GM23338 (cell line): ENCODE measurements at regions not wholly inside any gene's neighbourhood (a gene's known extent, or its start where the extent isn't known, plus 50 kb on each side); places are given as distances from the start of the nearest gene placed in this dataset.

ENCODE experiments used
- CREB1 ChIP-seq: fragments of 250-450 bp; sonication (Bioruptor Pico); IDR thresholded peaks from 2 replicates; pipeline ENCODE4 v1.5.0; 2020; ENCODE audit warnings: low read depth, mild to moderate bottlenecking, moderate library complexity
- EZH2 ChIP-seq: fragments of 200-600 bp; sonication (generic); IDR thresholded peaks from one replicate; pipeline ENCODE4 v1.8.0; 2017; ENCODE audit warnings: antibody characterized with exemption, mild to moderate bottlenecking, low read depth; ENCODE audit not compliant: unreplicated experiment
- JUNB ChIP-seq: IDR thresholded peaks from one replicate; pipeline ENCODE4 v1.6.1; 2016; ENCODE audit warnings: antibody characterized with exemption; ENCODE audit not compliant: unreplicated experiment
- POLR2AphosphoS5 ChIP-seq: IDR thresholded peaks from 2 replicates; pipeline ENCODE4 v1.6.1; 2016; ENCODE audit warnings: antibody characterized with exemption, low read depth
- ZNF331 ChIP-seq: fragments of 250-450 bp; sonication (Bioruptor Pico); IDR thresholded peaks from 2 replicates; pipeline ENCODE4 v1.5.0; 2020; ENCODE audit warnings: low read depth, mild to moderate bottlenecking, moderate library complexity
- TF ChIP-seq, protein P1 (sequence below), 2 experiments: fragments of 200-600 bp in 1 of 2; sonication (generic) in 1 of 2; conservative IDR thresholded peaks; 2 replicates each; pipeline versions ENCODE4 v1.5.1 to v1.6.1; 2016 to 2017; ENCODE audit warnings: antibody characterized with exemption in 2 of 2, low read depth in 2 of 2, mild to moderate bottlenecking in 2 of 2, moderate library complexity in 1 of 2
- TF ChIP-seq, protein P2 (sequence below): IDR thresholded peaks from one replicate; pipeline ENCODE4 v1.6.1; 2018; ENCODE audit warnings: antibody characterized with exemption; ENCODE audit not compliant: unreplicated experiment

DNA sequence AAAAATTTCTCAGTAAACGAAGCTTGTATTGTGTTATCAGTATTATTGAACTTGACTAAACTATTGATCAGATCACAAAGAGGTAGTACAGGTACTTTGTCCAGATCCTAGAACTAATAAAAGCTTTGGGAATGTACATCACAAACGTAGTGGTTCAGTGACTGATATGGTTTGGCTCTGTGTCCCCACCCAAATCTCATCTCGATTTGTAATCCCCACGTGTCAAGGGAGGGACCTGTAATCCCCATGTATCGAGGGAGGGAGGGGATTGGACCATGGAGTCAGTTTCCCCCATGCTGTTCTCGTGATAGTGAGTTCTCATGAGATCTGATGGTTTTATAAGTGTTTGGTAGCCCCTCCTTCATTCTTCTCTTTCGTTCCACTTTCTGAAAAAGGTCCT is 100.9 kb downstream of the ARRDC3 start:
- TF ChIP-seq POLR2AphosphoS5 (no peak), EZH2 (no peak), JUNB (no peak), ZNF331 (CRISPR knock-in tag) (no peak), CREB1 (CRISPR knock-in tag) (no peak)
- TF ChIP-seq, protein P1, sequence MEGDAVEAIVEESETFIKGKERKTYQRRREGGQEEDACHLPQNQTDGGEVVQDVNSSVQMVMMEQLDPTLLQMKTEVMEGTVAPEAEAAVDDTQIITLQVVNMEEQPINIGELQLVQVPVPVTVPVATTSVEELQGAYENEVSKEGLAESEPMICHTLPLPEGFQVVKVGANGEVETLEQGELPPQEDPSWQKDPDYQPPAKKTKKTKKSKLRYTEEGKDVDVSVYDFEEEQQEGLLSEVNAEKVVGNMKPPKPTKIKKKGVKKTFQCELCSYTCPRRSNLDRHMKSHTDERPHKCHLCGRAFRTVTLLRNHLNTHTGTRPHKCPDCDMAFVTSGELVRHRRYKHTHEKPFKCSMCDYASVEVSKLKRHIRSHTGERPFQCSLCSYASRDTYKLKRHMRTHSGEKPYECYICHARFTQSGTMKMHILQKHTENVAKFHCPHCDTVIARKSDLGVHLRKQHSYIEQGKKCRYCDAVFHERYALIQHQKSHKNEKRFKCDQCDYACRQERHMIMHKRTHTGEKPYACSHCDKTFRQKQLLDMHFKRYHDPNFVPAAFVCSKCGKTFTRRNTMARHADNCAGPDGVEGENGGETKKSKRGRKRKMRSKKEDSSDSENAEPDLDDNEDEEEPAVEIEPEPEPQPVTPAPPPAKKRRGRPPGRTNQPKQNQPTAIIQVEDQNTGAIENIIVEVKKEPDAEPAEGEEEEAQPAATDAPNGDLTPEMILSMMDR (conservative IDR thresholded peaks at IDR 0.05; ENCODE audit: low read depth in 2 of 2): no peak
- TF ChIP-seq, protein P2, sequence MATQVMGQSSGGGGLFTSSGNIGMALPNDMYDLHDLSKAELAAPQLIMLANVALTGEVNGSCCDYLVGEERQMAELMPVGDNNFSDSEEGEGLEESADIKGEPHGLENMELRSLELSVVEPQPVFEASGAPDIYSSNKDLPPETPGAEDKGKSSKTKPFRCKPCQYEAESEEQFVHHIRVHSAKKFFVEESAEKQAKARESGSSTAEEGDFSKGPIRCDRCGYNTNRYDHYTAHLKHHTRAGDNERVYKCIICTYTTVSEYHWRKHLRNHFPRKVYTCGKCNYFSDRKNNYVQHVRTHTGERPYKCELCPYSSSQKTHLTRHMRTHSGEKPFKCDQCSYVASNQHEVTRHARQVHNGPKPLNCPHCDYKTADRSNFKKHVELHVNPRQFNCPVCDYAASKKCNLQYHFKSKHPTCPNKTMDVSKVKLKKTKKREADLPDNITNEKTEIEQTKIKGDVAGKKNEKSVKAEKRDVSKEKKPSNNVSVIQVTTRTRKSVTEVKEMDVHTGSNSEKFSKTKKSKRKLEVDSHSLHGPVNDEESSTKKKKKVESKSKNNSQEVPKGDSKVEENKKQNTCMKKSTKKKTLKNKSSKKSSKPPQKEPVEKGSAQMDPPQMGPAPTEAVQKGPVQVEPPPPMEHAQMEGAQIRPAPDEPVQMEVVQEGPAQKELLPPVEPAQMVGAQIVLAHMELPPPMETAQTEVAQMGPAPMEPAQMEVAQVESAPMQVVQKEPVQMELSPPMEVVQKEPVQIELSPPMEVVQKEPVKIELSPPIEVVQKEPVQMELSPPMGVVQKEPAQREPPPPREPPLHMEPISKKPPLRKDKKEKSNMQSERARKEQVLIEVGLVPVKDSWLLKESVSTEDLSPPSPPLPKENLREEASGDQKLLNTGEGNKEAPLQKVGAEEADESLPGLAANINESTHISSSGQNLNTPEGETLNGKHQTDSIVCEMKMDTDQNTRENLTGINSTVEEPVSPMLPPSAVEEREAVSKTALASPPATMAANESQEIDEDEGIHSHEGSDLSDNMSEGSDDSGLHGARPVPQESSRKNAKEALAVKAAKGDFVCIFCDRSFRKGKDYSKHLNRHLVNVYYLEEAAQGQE: no peak
